ENCODE measurements at regions not wholly inside any gene's neighbourhood (a gene's known extent, or its start where the extent isn't known, plus 50 kb on each side); places are given as distances from the start of the nearest gene placed in this dataset.

- TF ChIP-seq EZH2 (IDR thresholded peaks at IDR 0.05) (no peak), CTCF (IDR thresholded peaks at IDR 0.05) (no peak)
Measured at GRCh38 chr7:108637049-108637621, 67.5 kb downstream of the DNAJB9 start.

Measured in neural progenitor cell (in vitro differentiated cells).